PC-9 (cell line): ENCODE measurements at regions not wholly inside any gene's neighbourhood (a gene's known extent, or its start where the extent isn't known, plus 50 kb on each side); places are given as distances from the start of the nearest gene placed in this dataset.

Experiments
- BruUV-seq: library from RNA; stranded (reverse); fragments of 400-500 nt; replicated peaks from 2 replicates; lab custom pipeline; 2021; lab: Mats Ljungman, UMichigan
- CTCF ChIA-PET: fragments of 300-600 bp; sonication (Branson Sonifier 250); formaldehyde crosslinking; loops from one replicate; lab custom pipeline; 2022; ENCODE audit warnings: antibody characterized with exemption; lab: Charles Lee
- POLR2A ChIA-PET: fragments of 300-600 bp; sonication (Branson Sonifier 250); formaldehyde crosslinking; loops from one replicate; lab custom pipeline; 2022; ENCODE audit warnings: antibody characterized with exemption; ENCODE audit not compliant: unreplicated experiment; lab: Charles Lee
- DNase-seq, 2 experiments: peaks; one replicate each; pipeline versions ENCODE4 v3.0.0 to v3.0.0-alpha.2; 2015 to 2022; ENCODE audit warnings: mixed read lengths in 1 of 2
- H2AFZ ChIP-seq: fragments of 200-600 bp; sonication (generic); 2 replicates; pipeline ENCODE4 v1.8.1; 2017; ENCODE audit warnings: antibody characterized with exemption
- H3F3A ChIP-seq: fragments of 200-600 bp; sonication (generic); 2 replicates; pipeline ENCODE4 v1.8.1; 2017; ENCODE audit warnings: antibody characterized with exemption, mild to moderate bottlenecking, low read depth; ENCODE audit not compliant: insufficient read depth
- H3K27ac ChIP-seq: fragments of 200-600 bp; sonication (generic); 2 replicates; pipeline ENCODE4 v1.6.1; 2016; ENCODE audit warnings: mixed run types
- H3K27me3 ChIP-seq: fragments of 200-600 bp; sonication (generic); 2 replicates; pipeline ENCODE4 v1.6.1; 2016; ENCODE audit warnings: low read depth, mixed run types; ENCODE audit not compliant: insufficient read depth
- H3K36me3 ChIP-seq: fragments of 200-600 bp; sonication (generic); 2 replicates; pipeline ENCODE4 v1.6.1; 2016; ENCODE audit warnings: low read depth, mixed run types
- H3K4me1 ChIP-seq: fragments of 200-600 bp; sonication (generic); replicated peaks from 2 replicates; pipeline ENCODE4 v1.6.1; 2016; ENCODE audit warnings: mixed run types; ENCODE audit not compliant: insufficient read depth
- H3K4me2 ChIP-seq: fragments of 200-600 bp; sonication (generic); 2 replicates; pipeline ENCODE4 v1.6.1; 2017; ENCODE audit warnings: mixed run types
- H3K4me3 ChIP-seq: fragments of 200-600 bp; sonication (generic); 2 replicates; pipeline ENCODE4 v1.6.1; 2016; ENCODE audit warnings: mixed run types
- H3K79me2 ChIP-seq: fragments of 200-600 bp; sonication (generic); 2 replicates; pipeline ENCODE4 v1.6.1; 2017; ENCODE audit warnings: low read depth, mixed run types
- H3K9me2 ChIP-seq: fragments of 200-600 bp; sonication (generic); 2 replicates; pipeline ENCODE4 v1.8.1; 2017; ENCODE audit warnings: mild to moderate bottlenecking; ENCODE audit not compliant: insufficient read depth
- H3K9me3 ChIP-seq: fragments of 200-600 bp; sonication (generic); 2 replicates; pipeline ENCODE4 v1.8.1; 2016; ENCODE audit warnings: low read depth; ENCODE audit not compliant: insufficient read depth
- H4K20me1 ChIP-seq: fragments of 200-600 bp; sonication (generic); 2 replicates; pipeline ENCODE4 v1.8.1; 2017; ENCODE audit not compliant: insufficient read depth
- EZH2 ChIP-seq: fragments of 200-600 bp; sonication (generic); IDR thresholded peaks from 2 replicates; pipeline ENCODE4 v1.8.0; 2017; ENCODE audit warnings: antibody characterized with exemption, low read depth
- intact Hi-C: fragments of 100-400 bp; cut with micrococcal nuclease; formaldehyde crosslinking; loops from one replicate; pipeline ENCODE4 v1.10.0; 2022; ENCODE audit not compliant: unreplicated experiment
- TF ChIP-seq, protein P1 (sequence below): fragments of 200-600 bp; sonication (generic); conservative IDR thresholded peaks from 2 replicates; pipeline ENCODE4 v1.6.1; 2017; ENCODE audit warnings: mixed run types, antibody characterized with exemption, mild to moderate bottlenecking, moderate library complexity

DNA sequence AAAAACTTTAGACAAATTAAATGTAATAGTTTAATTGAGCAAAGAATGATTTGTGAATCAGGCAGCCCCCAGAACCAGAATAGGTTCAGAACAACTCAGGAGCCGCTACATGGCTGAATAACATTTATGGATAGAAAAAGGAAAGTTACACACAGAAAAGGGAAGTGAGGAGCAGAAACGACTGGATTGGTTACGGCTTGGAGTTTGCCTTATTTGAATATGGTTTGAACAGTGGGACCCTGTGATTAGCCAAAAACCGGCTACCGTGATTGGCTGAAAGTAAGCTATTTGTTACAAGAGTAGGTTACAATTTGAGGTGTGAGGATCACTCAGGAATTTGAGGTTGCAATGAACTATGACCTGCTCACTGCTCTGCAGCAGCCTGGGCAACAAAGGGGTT is 1139.8 kb downstream of the CDH11 start:
- H4K20me1 ChIP-seq = no peaks in the 10 kb centered on the region
- no peaks in the 10 kb centered on the region for H3K79me2 ChIP-seq
- no peak overlapping the region for H2AFZ ChIP-seq
- no peaks in the 10 kb centered on the region for H3K27me3 ChIP-seq
- no peak overlapping the region for H3K4me3 ChIP-seq
- no peaks in the 10 kb centered on the region for H3K36me3 ChIP-seq
- H3K9me2 ChIP-seq = no peaks in the 10 kb centered on the region
- CTCF ChIA-PET = no interaction called here
- no TSS peak for BruUV-seq
- no peak for TF ChIP-seq EZH2
- TF ChIP-seq, protein P1, sequence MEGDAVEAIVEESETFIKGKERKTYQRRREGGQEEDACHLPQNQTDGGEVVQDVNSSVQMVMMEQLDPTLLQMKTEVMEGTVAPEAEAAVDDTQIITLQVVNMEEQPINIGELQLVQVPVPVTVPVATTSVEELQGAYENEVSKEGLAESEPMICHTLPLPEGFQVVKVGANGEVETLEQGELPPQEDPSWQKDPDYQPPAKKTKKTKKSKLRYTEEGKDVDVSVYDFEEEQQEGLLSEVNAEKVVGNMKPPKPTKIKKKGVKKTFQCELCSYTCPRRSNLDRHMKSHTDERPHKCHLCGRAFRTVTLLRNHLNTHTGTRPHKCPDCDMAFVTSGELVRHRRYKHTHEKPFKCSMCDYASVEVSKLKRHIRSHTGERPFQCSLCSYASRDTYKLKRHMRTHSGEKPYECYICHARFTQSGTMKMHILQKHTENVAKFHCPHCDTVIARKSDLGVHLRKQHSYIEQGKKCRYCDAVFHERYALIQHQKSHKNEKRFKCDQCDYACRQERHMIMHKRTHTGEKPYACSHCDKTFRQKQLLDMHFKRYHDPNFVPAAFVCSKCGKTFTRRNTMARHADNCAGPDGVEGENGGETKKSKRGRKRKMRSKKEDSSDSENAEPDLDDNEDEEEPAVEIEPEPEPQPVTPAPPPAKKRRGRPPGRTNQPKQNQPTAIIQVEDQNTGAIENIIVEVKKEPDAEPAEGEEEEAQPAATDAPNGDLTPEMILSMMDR = no peak
- no peaks in the 10 kb centered on the region for H3K9me3 ChIP-seq
- H3K4me2 ChIP-seq = no peak overlapping the region
- no peaks in the 10 kb centered on the region for H3F3A ChIP-seq
- no peak overlapping the region for H3K27ac ChIP-seq
- H3K4me1 ChIP-seq = no peaks in the 10 kb centered on the region
- POLR2A ChIA-PET = no interaction called here
- no peak for DNase-seq
- intact Hi-C loops = no loop called here

DNA sequence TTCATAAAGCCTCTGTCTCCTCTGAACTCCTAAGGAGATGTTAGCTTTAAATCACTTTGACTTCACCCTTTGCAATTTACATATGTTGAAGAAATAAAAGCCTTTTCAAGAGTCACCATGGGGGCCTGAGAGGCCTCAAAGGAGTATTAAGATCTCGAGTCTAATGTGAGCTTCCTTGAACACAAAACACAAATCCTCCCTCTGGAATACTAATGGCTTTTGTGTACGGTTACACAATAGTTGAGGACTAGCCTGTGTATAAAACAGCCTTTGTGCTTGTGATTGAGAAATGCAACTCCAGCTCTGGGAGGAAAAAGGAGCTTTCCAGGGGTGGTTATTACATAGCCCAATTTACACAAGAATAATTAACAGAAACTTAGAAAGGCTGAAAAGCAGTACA is 1140.2 kb downstream of the CDH11 start:
- H2AFZ ChIP-seq = no peak overlapping the region
- intact Hi-C loops = no loop called here
- H3K9me2 ChIP-seq = no peaks in the 10 kb centered on the region
- H3F3A ChIP-seq = no peaks in the 10 kb centered on the region
- ChIA-PET POLR2A (no interaction called here), CTCF (no interaction called here)
- H3K4me3 ChIP-seq = no peak overlapping the region
- no peaks in the 10 kb centered on the region for H3K27me3 ChIP-seq
- H3K27ac ChIP-seq = no peak overlapping the region
- H4K20me1 ChIP-seq = no peaks in the 10 kb centered on the region
- H3K79me2 ChIP-seq = no peaks in the 10 kb centered on the region
- BruUV-seq = no TSS peak
- no peaks in the 10 kb centered on the region for H3K4me1 ChIP-seq
- TF ChIP-seq EZH2 = no peak
- TF ChIP-seq, protein P1 = no peak
- no peak overlapping the region for H3K4me2 ChIP-seq
- DNase-seq = no peak
- no peaks in the 10 kb centered on the region for H3K36me3 ChIP-seq
- no peaks in the 10 kb centered on the region for H3K9me3 ChIP-seq

DNA sequence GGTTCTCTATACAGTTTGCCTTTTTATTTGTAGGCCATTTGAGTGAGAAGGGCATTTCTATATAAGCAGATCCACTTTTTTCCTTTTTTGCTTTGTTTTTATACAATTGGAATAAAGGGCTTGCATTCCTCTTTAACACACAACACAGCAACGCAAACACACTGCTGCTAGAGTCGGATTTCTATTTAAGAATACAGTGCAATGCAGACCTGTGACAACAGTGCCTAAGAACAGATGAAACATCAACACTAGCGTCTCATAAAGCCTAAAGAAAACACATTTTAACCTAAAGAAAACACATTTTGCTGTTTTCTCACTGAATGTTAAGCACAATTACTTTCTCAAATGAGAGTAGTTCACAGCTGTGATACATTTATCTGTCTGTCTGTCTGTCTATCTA is 1141.1 kb downstream of the CDH11 start:
- no peaks in the 10 kb centered on the region for H3K9me2 ChIP-seq
- CTCF ChIA-PET = no interaction called here

More for the DNA sequence above, 1141.1 kb downstream of the CDH11 start:
- no peaks in the 10 kb centered on the region for H3K9me3 ChIP-seq
- no peak overlapping the region for H3K27ac ChIP-seq
- no peak for TF ChIP-seq EZH2
- TF ChIP-seq, protein P1 = no peak
- no peaks in the 10 kb centered on the region for H3K4me1 ChIP-seq
- H2AFZ ChIP-seq = no peak overlapping the region
- H3K27me3 ChIP-seq = no peaks in the 10 kb centered on the region
- H4K20me1 ChIP-seq = no peaks in the 10 kb centered on the region
- H3K79me2 ChIP-seq = no peaks in the 10 kb centered on the region
- H3K36me3 ChIP-seq = no peaks in the 10 kb centered on the region
- BruUV-seq = no TSS peak
- POLR2A ChIA-PET = no interaction called here
- no peaks in the 10 kb centered on the region for H3F3A ChIP-seq
- DNase-seq = no peak
- no peak overlapping the region for H3K4me2 ChIP-seq
- no peak overlapping the region for H3K4me3 ChIP-seq
- intact Hi-C loops = no loop called here
